Activated T-helper 17 cell treated with anti-CD3 and anti-CD28 coated beads, Interleukin-2, amount 50 U/mL, for 72 hours (primary cell): ENCODE measurements at regions not wholly inside any gene's neighbourhood (a gene's known extent, or its start where the extent isn't known, plus 50 kb on each side); places are given as distances from the start of the nearest gene placed in this dataset.

Experiments
- ATAC-seq: fragments of 150-1000 bp; cut with Tn5 transposase; replicated peaks from 2 replicates; pipeline ENCODE4 v1.10.0; 2021; ENCODE audit warnings: mild to moderate bottlenecking, moderate library complexity
- H3K27ac Mint-ChIP-seq: one replicate; pipeline ENCODE4 v1.8.0; 2022; ENCODE audit warnings: mixed read lengths
- H3K27me3 Mint-ChIP-seq: one replicate; pipeline ENCODE4 v1.8.0; 2022; ENCODE audit warnings: mixed read lengths
- H3K36me3 Mint-ChIP-seq: one replicate; pipeline ENCODE4 v1.8.0; 2022; ENCODE audit warnings: low read depth, mild to moderate bottlenecking, mixed read lengths
- H3K4me1 Mint-ChIP-seq: one replicate; pipeline ENCODE4 v1.8.0; 2022; ENCODE audit warnings: mixed read lengths
- H3K4me3 Mint-ChIP-seq: one replicate; pipeline ENCODE4 v1.8.0; 2022; ENCODE audit warnings: mild to moderate bottlenecking, mixed read lengths
- H3K9me3 Mint-ChIP-seq: one replicate; pipeline ENCODE4 v1.8.0; 2022; ENCODE audit warnings: mixed read lengths

DNA sequence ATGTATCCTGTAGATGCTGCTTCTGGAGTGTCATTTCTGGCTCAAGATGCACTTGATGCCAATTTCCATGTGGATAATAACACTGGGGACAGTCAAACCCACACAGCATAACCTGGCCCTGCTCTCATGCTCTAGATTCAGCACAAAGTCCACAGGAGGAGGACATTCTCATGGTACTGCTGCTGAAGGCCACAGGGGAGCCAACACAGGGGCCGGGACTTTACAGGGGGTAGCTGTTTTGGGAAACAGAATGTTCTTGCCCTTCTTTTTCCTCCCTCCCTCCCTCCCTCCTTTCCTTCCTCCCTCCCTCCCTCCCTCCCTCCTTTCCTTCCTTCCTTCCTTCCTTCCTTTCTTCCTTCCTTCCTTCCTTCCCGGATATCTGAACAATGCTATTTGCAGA is 477.4 kb downstream of the PDCD6IP start:
- Mint-ChIP-seq H3K9me3 (peaks cover 6% of the 10 kb centered on the region), H3K4me3 (no peak overlapping the region), H3K4me1 (no peaks in the 10 kb centered on the region), H3K27ac (no peak overlapping the region), H3K36me3 (no peaks in the 10 kb centered on the region), H3K27me3 (peaks cover 5% of the 10 kb centered on the region)
- ATAC-seq: no peak

DNA sequence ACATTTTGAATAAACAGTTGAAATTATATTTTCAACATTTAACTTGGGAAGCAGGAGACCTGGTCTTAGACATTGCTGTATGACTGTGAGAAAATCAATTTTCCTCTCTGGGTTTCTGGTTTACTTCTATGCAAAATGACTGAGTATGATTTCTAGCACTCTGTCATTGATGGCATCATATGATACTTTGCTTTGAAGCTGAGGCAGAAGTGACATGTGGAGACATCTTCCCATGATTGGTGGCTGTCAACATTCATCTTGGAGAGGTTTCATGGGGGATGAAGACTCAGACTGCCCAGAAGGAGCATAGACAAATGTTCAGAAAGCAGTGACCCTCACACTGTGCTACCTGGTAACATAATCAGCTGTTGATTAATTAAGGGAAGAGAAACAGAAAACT is 477.9 kb downstream of the PDCD6IP start:
- ATAC-seq: no peak
- Mint-ChIP-seq H3K27me3 (peaks cover 5% of the 10 kb centered on the region), H3K27ac (no peak overlapping the region), H3K9me3 (peaks cover 6% of the 10 kb centered on the region), H3K36me3 (no peaks in the 10 kb centered on the region), H3K4me1 (no peaks in the 10 kb centered on the region), H3K4me3 (no peak overlapping the region)

- no peak for ATAC-seq
These were observed 478.7 kb downstream of the PDCD6IP start for GRCh38 chr3:34277110-34277509.

DNA sequence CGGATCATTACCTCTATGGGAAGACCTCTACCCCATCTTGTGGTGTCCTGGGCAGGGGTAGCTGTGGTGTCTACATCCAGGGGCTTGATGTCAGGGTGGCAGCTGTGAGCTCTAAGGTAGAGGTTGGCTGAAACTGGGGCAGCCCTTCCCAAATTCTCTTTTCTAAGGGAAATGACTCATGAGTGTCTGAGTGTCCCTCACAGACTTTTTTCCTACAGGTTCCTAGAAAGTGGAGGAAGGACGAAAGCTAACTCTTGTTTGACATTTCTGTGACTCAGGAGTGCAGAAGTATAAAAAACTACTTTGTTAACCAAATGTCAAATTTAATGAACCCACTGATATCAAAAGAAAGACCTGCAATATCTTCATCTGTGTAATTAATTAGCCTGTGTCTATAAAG is 481.5 kb downstream of the PDCD6IP start:
- Mint-ChIP-seq H3K9me3 (no peaks in the 10 kb centered on the region), H3K27me3 (no peaks in the 10 kb centered on the region), H3K4me1 (no peaks in the 10 kb centered on the region), H3K36me3 (no peaks in the 10 kb centered on the region), H3K4me3 (no peak overlapping the region), H3K27ac (no peak overlapping the region)
- no peak for ATAC-seq

More at GRCh38 chr3:34277110-34277509, 478.7 kb downstream of the PDCD6IP start:
- H3K4me1 Mint-ChIP-seq: no peaks in the 10 kb centered on the region
- H3K36me3 Mint-ChIP-seq: no peaks in the 10 kb centered on the region
- no peak overlapping the region for H3K27ac Mint-ChIP-seq
- peaks cover 5% of the 10 kb centered on the region for H3K27me3 Mint-ChIP-seq
- no peak overlapping the region for H3K4me3 Mint-ChIP-seq
- H3K9me3 Mint-ChIP-seq: peaks cover 6% of the 10 kb centered on the region

DNA sequence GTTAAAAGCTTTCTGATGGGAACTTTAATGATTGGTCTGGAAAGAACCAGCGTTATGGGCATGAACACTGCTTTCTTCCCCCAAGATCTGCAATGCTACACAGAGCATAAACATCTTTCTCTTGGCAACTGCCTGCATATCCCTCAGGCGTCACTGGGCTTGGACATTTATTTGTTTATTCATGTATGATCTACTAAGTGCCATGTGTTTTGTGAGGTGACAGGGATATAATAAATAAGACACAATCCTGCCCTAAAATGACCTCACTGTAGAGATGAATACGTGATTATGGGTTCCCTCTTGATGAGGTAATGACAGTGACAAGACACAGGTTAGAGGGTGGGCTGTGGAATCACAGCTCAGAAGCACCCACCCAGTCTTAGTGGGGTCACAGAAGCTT is 485.3 kb downstream of the PDCD6IP start:
- H3K4me3 Mint-ChIP-seq: no peak overlapping the region
- H3K27me3 Mint-ChIP-seq: no peaks in the 10 kb centered on the region
- H3K4me1 Mint-ChIP-seq: no peaks in the 10 kb centered on the region
- H3K27ac Mint-ChIP-seq: no peak overlapping the region
- H3K9me3 Mint-ChIP-seq: peaks cover 3% of the 10 kb centered on the region
- no peaks in the 10 kb centered on the region for H3K36me3 Mint-ChIP-seq
- no peak for ATAC-seq

DNA sequence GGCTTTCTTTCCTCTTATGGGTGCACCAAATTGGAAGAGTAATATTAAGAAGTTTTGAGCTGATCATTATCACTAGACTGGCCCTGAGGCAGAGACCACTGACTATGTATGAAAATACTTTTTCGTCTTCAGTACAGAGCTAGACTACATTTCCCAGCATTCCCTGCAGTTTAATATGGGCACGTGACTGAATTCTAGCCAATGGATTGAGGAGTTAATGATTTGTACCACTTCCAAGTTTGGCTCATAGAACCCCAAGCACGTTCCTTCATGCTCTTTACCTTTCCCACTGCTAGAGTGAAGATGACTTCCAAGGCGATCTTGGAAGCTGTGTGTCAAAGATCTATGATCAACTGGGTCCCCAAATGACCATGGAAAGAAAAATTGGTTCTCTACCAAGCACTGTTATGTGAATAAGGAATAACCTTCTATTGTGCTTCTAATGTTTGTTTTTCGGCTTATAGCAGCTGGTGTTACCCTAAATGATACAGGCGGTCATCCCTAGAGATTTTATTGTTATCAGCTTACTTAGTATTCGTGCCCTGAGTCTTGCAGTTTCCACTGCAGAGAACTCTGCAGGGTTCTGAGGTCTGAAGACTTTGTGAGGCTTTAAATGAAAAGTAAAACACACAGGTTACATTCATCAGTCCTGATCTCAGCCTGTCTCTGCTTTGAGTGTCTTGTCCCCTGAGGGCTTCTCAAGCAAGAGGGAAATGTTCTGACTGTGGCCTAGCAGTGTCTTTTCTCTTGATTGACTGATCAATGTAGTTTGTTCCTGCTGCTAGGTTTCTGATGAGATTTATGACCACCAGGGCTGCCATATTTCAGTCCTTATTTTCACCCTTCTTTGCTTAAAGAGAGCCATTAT is 486.8 kb downstream of the PDCD6IP start:
- ATAC-seq: no peak
- Mint-ChIP-seq H3K9me3 (peaks cover 3% of the 10 kb centered on the region), H3K36me3 (no peaks in the 10 kb centered on the region), H3K27ac (no peak overlapping the region), H3K4me3 (no peak overlapping the region), H3K4me1 (no peaks in the 10 kb centered on the region), H3K27me3 (no peaks in the 10 kb centered on the region)

- ATAC-seq: no peak
- H3K4me1 Mint-ChIP-seq: no peaks in the 10 kb centered on the region
- no peaks in the 10 kb centered on the region for H3K27me3 Mint-ChIP-seq
- peaks cover 3% of the 10 kb centered on the region for H3K9me3 Mint-ChIP-seq
- no peak overlapping the region for H3K27ac Mint-ChIP-seq
- H3K36me3 Mint-ChIP-seq: no peaks in the 10 kb centered on the region
- no peak overlapping the region for H3K4me3 Mint-ChIP-seq
These were observed 487.4 kb downstream of the PDCD6IP start for GRCh38 chr3:34285827-34286188.

DNA sequence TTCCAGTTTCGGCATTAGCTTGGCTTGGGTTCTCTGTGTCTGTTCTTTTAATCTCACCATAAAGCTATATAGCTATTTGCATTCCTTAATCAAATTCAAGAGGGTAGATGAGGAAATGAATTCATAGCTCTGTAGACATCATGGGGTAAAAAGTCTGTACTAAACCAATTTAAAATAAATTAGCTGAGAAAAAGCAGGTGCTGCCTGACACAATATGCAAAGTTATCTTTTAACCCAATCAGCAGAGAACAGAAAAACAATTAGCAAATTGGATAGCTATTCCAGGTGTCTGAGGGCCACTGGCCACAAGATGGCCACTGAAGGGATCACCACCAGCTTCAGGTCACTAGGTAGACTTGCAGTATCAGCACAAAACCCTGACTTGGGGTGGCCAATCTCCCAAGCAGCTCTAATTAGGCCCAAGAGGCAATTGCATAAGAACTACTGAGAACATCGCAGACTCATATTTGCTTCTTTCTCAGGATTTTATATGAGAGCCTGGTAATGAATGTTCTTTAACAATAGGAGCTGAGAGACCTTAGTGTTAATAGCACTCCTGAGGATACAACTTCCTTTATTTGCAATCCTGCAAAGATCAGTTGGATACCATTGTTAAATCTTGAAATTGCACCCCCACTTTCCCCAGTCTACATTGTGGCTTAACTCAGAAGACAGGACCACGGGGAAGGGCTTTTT is 494.3 kb downstream of the PDCD6IP start:
- Mint-ChIP-seq H3K9me3 (no peaks in the 10 kb centered on the region), H3K27me3 (peaks cover 2% of the 10 kb centered on the region), H3K4me3 (no peak overlapping the region), H3K4me1 (no peaks in the 10 kb centered on the region), H3K36me3 (no peaks in the 10 kb centered on the region), H3K27ac (no peak overlapping the region)
- no peak for ATAC-seq

- Mint-ChIP-seq H3K9me3 (no peaks in the 10 kb centered on the region), H3K4me3 (no peak overlapping the region), H3K36me3 (no peaks in the 10 kb centered on the region), H3K4me1 (no peaks in the 10 kb centered on the region), H3K27me3 (peaks cover 5% of the 10 kb centered on the region), H3K27ac (no peak overlapping the region)
- ATAC-seq: no peak
These were observed 495.8 kb downstream of the PDCD6IP start for GRCh38 chr3:34294240-34294639.

GRCh38 chr3:34296796-34297195 is 498.4 kb downstream of the PDCD6IP start:
- Mint-ChIP-seq H3K9me3 (no peaks in the 10 kb centered on the region), H3K27me3 (peaks cover 8% of the 10 kb centered on the region), H3K4me1 (no peaks in the 10 kb centered on the region), H3K4me3 (no peak overlapping the region), H3K36me3 (no peaks in the 10 kb centered on the region), H3K27ac (no peak overlapping the region)
- ATAC-seq: no peak

DNA sequence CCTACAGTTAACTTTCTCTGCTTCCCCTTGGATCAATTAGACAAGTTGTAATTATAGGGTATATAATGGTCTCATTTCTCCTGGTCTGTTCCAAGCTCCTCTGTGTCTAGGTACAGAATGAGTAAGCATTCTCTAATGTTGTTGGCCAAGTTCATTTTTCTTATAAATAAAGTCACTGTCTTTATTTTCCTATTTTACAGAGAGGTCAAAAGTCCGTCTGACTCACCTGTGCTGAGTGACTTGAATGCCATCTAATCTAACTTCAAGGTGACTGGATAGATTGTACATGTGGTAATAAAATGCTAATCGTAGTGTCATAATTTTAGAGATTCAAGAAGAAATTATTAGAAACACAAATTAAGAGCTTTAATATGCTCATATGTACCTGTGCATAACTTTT is 500.2 kb downstream of the PDCD6IP start:
- no peak overlapping the region for H3K4me3 Mint-ChIP-seq
- no peaks in the 10 kb centered on the region for H3K36me3 Mint-ChIP-seq

GRCh38 chr3:34300621-34301020 is 502.2 kb downstream of the PDCD6IP start:
- no peak overlapping the region for H3K4me3 Mint-ChIP-seq
- H3K36me3 Mint-ChIP-seq: no peaks in the 10 kb centered on the region
- ATAC-seq: no peak
- H3K9me3 Mint-ChIP-seq: no peaks in the 10 kb centered on the region
- peaks cover 8% of the 10 kb centered on the region for H3K27me3 Mint-ChIP-seq
- H3K27ac Mint-ChIP-seq: no peak overlapping the region
- H3K4me1 Mint-ChIP-seq: no peaks in the 10 kb centered on the region

More for the DNA sequence above, 500.2 kb downstream of the PDCD6IP start:
- Mint-ChIP-seq H3K9me3 (no peaks in the 10 kb centered on the region), H3K27ac (no peak overlapping the region), H3K27me3 (peaks cover 8% of the 10 kb centered on the region), H3K4me1 (no peaks in the 10 kb centered on the region)
- ATAC-seq: no peak

GRCh38 chr3:34301313-34301712 is 502.9 kb downstream of the PDCD6IP start:
- Mint-ChIP-seq H3K36me3 (no peaks in the 10 kb centered on the region), H3K27me3 (peaks cover 8% of the 10 kb centered on the region), H3K27ac (no peak overlapping the region), H3K9me3 (no peaks in the 10 kb centered on the region), H3K4me1 (no peaks in the 10 kb centered on the region), H3K4me3 (no peak overlapping the region)
- ATAC-seq: no peak

DNA sequence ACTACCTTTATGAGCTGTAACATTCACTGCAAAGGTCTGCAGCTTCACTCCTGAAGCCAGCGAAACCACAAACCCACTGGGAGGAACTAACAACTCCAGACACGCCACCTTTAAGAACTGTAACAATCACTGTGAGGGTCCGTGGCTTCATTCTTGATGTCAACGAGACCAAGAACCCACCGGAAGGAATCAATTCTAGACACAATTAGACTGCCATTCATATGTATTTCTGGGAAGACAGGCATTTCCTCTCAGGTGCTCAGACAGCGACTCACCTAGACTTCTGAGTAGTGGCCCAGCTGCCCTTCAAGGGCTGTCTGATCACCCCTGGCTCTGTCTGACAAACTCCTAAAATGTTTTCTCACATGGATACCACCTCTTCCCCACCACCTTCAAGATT is 506.8 kb downstream of the PDCD6IP start:
- Mint-ChIP-seq H3K4me1 (no peaks in the 10 kb centered on the region), H3K27ac (no peak overlapping the region), H3K36me3 (no peaks in the 10 kb centered on the region), H3K9me3 (peaks cover 7% of the 10 kb centered on the region), H3K27me3 (peaks cover 6% of the 10 kb centered on the region), H3K4me3 (no peak overlapping the region)
- no peak for ATAC-seq

DNA sequence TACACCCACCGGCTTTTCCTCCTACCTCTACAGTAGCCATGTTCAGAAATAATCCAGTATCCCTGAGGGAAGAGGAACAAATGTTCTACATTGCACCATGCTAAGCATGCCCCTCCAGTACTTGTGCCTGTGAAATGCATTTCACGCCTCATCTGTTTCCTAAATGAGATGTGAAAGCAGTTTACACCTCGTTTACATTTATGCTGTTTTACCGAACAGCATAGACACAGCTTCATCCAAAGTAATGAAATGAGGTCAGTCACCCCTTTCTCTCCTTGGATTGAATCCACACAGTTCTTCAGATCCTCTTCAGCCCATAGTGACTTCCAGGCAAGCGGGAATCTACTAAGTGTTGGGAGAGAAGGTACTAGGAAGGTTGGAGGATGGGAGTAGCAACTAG is 514.3 kb downstream of the PDCD6IP start:
- Mint-ChIP-seq H3K27ac (no peak overlapping the region), H3K4me3 (no peak overlapping the region), H3K36me3 (no peaks in the 10 kb centered on the region), H3K27me3 (no peaks in the 10 kb centered on the region), H3K4me1 (no peaks in the 10 kb centered on the region), H3K9me3 (peaks cover 17% of the 10 kb centered on the region)
- no peak for ATAC-seq
